Nephron (organoid): ENCODE measurements at regions not wholly inside any gene's neighbourhood (a gene's known extent, or its start where the extent isn't known, plus 50 kb on each side); places are given as distances from the start of the nearest gene placed in this dataset.

Source experiments
- H3K27ac Mint-ChIP-seq, 3 experiments: 2 replicates each; pipeline ENCODE4 v1.8.0; 2020; ENCODE audit warnings: mixed read lengths in 3 of 3, mild to moderate bottlenecking in 2 of 3, moderate library complexity in 1 of 3
- H3K27me3 Mint-ChIP-seq: 2 replicates; pipeline ENCODE4 v1.8.0; 2021; ENCODE audit warnings: low read depth, mild to moderate bottlenecking, moderate library complexity, mixed read lengths
- H3K36me3 Mint-ChIP-seq: 2 replicates; pipeline ENCODE4 v1.8.0; 2020; ENCODE audit warnings: low read depth, mixed read lengths
- H3K4me1 Mint-ChIP-seq: 2 replicates; pipeline ENCODE4 v1.8.0; 2020; ENCODE audit warnings: mixed read lengths
- H3K4me3 Mint-ChIP-seq, 3 experiments: 2 replicates each; pipeline ENCODE4 v1.8.0; 2020; ENCODE audit warnings: mild to moderate bottlenecking in 3 of 3, mixed read lengths in 3 of 3, moderate library complexity in 2 of 3
- H3K9me3 Mint-ChIP-seq: 2 replicates; pipeline ENCODE4 v1.8.0; 2020; ENCODE audit warnings: mixed read lengths
- TF ChIP-seq, protein P1 (sequence below), 3 experiments: fragments of 200-600 bp; sonication (generic); IDR thresholded peaks; one replicate each; pipeline ENCODE4 v1.5.0; 2021; ENCODE audit warnings: antibody characterized with exemption in 3 of 3; ENCODE audit not compliant: unreplicated experiment in 3 of 3

- H3K27ac Mint-ChIP-seq, result no peak overlapping the region
- no peaks in the 10 kb centered on the region for H3K4me1 Mint-ChIP-seq
- H3K4me3 Mint-ChIP-seq, result no peak overlapping the region
- peaks cover 5% of the 10 kb centered on the region for H3K27me3 Mint-ChIP-seq
- TF ChIP-seq, protein P1, sequence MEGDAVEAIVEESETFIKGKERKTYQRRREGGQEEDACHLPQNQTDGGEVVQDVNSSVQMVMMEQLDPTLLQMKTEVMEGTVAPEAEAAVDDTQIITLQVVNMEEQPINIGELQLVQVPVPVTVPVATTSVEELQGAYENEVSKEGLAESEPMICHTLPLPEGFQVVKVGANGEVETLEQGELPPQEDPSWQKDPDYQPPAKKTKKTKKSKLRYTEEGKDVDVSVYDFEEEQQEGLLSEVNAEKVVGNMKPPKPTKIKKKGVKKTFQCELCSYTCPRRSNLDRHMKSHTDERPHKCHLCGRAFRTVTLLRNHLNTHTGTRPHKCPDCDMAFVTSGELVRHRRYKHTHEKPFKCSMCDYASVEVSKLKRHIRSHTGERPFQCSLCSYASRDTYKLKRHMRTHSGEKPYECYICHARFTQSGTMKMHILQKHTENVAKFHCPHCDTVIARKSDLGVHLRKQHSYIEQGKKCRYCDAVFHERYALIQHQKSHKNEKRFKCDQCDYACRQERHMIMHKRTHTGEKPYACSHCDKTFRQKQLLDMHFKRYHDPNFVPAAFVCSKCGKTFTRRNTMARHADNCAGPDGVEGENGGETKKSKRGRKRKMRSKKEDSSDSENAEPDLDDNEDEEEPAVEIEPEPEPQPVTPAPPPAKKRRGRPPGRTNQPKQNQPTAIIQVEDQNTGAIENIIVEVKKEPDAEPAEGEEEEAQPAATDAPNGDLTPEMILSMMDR (IDR thresholded peaks at IDR 0.05; ENCODE audit: unreplicated experiment in 3 of 3), result no peak
- no peaks in the 10 kb centered on the region for H3K36me3 Mint-ChIP-seq
- peaks cover 3% of the 10 kb centered on the region for H3K9me3 Mint-ChIP-seq
These were observed 113.2 kb upstream of the RAG2 start for GRCh38 chr11:36711104-36711825.
